NB4 (cell line): ENCODE measurements at regions not wholly inside any gene's neighbourhood (a gene's known extent, or its start where the extent isn't known, plus 50 kb on each side); places are given as distances from the start of the nearest gene placed in this dataset.

Source experiments
- DNase-seq: peaks from one replicate; pipeline ENCODE4 v3.0.0; 2010; ENCODE audit warnings: low read depth
- H3K4me3 ChIP-seq: one replicate; pipeline ENCODE4 v1.5.1; 2011; ENCODE audit warnings: mild to moderate bottlenecking, low read depth, low read length, moderate library complexity
- MAX ChIP-seq: IDR thresholded peaks from 2 replicates; pipeline ENCODE4 v1.6.1; 2011; ENCODE audit warnings: low read depth, low read length
- MYC ChIP-seq: IDR thresholded peaks from 2 replicates; pipeline ENCODE4 v1.6.1; 2011; ENCODE audit warnings: low read depth, low read length
- POLR2A ChIP-seq: IDR thresholded peaks from 2 replicates; pipeline ENCODE4 v1.6.1; 2011; ENCODE audit warnings: mild to moderate bottlenecking; ENCODE audit not compliant: insufficient read length; ENCODE audit errors: extremely low read depth
- TF ChIP-seq, protein P1 (sequence below): IDR thresholded peaks from one replicate; pipeline ENCODE4 v1.5.1; 2012; ENCODE audit warnings: low read depth, low read length

DNA sequence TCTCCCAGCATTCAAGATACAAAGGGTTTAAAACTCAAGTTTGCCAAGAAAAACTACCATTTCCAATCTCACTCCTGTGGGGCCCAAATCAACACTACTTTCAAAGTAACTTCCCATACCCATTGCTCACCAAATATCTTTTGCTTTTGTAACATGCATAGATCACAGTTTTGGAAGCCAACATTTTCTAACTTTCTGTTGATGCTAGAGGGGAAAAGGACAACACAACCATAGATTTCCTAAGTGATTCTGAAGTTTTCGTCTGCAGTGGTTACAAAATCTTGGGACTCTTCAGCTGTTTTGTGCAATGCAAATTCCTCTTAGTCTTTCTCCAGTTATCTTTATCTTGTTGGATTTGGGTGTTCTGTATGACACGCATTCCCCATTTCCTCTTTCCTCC is 94.1 kb upstream of the PAPPA start:
- TF ChIP-seq MYC, result no peak
- TF ChIP-seq, protein P1, sequence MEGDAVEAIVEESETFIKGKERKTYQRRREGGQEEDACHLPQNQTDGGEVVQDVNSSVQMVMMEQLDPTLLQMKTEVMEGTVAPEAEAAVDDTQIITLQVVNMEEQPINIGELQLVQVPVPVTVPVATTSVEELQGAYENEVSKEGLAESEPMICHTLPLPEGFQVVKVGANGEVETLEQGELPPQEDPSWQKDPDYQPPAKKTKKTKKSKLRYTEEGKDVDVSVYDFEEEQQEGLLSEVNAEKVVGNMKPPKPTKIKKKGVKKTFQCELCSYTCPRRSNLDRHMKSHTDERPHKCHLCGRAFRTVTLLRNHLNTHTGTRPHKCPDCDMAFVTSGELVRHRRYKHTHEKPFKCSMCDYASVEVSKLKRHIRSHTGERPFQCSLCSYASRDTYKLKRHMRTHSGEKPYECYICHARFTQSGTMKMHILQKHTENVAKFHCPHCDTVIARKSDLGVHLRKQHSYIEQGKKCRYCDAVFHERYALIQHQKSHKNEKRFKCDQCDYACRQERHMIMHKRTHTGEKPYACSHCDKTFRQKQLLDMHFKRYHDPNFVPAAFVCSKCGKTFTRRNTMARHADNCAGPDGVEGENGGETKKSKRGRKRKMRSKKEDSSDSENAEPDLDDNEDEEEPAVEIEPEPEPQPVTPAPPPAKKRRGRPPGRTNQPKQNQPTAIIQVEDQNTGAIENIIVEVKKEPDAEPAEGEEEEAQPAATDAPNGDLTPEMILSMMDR, result no peak
- no peak for DNase-seq
- H3K4me3 ChIP-seq, result no peak overlapping the region

DNA sequence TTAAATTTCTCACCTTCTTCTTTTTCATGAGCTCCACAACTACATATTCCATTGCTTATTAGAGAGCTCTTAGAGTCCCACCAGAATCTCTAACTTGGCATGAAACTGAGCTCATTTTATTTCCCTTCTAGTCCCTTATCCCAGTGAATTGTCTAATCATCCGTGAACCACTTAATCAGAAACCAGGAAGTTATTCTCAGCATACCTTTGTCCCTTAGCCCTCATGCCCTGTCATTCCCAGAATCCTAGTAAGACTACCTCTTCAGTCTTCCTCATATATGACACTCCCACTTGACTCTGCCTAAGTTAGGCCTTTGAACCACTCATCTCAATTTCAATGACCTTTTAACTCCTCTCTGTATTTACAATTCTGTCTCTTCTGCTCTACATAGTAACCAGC is 93.0 kb upstream of the PAPPA start:
- TF ChIP-seq MAX, result no peak
- no peak for TF ChIP-seq POLR2A
- no peak for TF ChIP-seq MYC
- TF ChIP-seq, protein P1, result no peak
- no peak overlapping the region for H3K4me3 ChIP-seq
- no peak for DNase-seq

DNA sequence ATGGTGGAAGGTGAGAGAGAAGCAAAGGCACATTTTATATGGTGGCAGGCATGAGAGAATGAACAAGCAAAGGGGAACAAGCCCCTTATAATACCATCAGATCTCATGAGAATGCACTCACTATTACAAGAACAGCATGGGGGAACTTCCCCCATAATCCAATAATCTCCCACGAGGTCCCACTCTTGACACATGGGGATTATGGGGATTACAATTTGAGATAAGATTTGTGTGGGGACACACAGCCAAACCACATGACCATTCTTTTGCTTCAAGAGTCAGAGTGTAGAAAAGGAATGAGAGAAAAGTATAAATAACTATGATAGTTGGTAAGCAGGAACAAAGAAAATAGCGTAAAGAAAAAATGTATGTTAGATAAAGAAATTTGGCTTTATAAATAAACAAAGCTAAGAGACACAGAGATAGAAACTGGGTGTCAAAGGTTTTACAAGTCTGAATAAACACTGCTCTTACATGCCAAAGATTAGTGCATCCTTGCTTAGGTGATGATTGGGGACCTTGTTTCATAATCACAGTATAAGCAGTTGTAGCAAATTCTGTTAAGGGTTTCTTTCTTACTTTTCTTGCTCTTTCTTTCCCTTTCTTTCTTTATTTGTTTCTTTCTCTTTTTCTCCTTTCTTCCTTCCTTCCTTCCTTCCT is 91.9 kb upstream of the PAPPA start:
- no peak for DNase-seq
- no peak overlapping the region for H3K4me3 ChIP-seq
- TF ChIP-seq POLR2A (no peak), MAX (no peak), MYC (no peak)
- TF ChIP-seq, protein P1, result no peak

- TF ChIP-seq MYC, result no peak
- TF ChIP-seq, protein P1, result no peak
- no peak for TF ChIP-seq POLR2A
- no peak for TF ChIP-seq MAX
Observed at GRCh38 chr9:116062206-116062550, 91.4 kb upstream of the PAPPA start.

DNA sequence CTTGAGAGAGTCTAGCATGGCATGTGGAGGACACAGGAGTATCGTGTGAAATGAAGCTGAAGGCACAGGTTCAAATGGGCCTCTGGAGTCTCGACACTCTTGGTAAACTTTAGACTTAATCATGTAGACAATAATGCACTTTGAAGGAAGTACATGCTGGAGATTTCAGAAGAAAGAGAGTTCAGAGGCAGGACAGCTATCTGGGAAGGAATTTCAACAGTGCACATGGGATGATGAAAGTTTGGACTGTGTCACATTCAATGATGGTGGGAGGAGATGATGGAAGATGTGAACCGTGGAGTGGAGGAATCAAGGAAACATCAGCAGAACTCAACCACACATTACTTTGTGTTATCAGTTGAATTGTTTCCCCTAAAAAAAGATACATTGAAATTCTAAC is 88.6 kb upstream of the PAPPA start:
- no peak for TF ChIP-seq MAX
- TF ChIP-seq, protein P1, result no peak
- TF ChIP-seq MYC, result no peak
- TF ChIP-seq POLR2A, result no peak
- DNase-seq, result no peak

More at GRCh38 chr9:116062206-116062550, 91.4 kb upstream of the PAPPA start:
- H3K4me3 ChIP-seq, result no peak overlapping the region
- DNase-seq, result no peak

GRCh38 chr9:116066221-116066620 is 87.4 kb upstream of the PAPPA start:
- DNase-seq, result no peak

More for the DNA sequence above, 88.6 kb upstream of the PAPPA start:
- H3K4me3 ChIP-seq, result no peak overlapping the region

More at GRCh38 chr9:116066221-116066620, 87.4 kb upstream of the PAPPA start:
- TF ChIP-seq MYC (no peak), MAX (no peak)
- TF ChIP-seq, protein P1, result no peak
- H3K4me3 ChIP-seq, result no peak overlapping the region
